ENCODE measurements at regions not wholly inside any gene's neighbourhood (a gene's known extent, or its start where the extent isn't known, plus 50 kb on each side); places are given as distances from the start of the nearest gene placed in this dataset.
A peak's percentile ranks its signal among the peaks of the same experiment; 100 is the strongest.

DNA sequence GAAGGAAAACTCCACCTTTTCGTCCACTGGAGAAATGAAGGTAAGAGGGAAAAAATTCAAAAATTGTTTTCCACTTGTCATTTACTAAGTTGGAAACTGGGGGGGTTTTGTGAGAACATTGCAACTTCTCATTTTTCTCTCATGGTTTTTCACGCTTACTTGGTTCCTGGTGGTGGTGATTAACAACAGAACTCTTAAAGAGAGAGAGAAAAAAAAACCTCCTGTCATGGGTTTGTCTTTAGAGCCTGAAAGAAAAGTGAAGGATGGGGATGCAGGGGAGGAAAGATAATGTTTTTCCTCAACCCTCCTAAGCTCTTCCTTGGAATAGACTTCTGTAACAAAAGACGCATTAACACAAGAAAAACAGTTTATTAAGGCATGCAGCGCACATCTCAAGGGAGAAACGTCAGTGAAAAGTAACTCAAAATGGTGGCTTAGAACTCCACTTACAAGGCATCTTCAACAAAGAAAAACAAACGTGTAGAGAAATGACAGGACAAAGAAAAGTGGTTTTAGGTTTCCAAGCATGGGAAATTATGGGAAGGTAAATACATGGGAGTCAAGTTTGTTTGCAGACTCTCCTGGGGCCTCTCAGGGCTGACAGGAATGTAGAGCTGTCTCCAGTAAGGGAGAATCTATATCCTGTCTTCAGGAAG lies 81.9 kb upstream of the ATF7IP start:
- no peak for DNase-seq (ENCODE audit: low spot score, unreplicated experiment)
- H3K27me3 Mint-ChIP-seq, result no peaks in the 10 kb centered on the region
- peaks cover 23% of the 10 kb centered on the region for H3K9me3 Mint-ChIP-seq (ENCODE audit: low read depth)
- H3K4me3 Mint-ChIP-seq (ENCODE audit: low read depth), result peak overlapping the region; percentile 0
- TF ChIP-seq, protein P1, sequence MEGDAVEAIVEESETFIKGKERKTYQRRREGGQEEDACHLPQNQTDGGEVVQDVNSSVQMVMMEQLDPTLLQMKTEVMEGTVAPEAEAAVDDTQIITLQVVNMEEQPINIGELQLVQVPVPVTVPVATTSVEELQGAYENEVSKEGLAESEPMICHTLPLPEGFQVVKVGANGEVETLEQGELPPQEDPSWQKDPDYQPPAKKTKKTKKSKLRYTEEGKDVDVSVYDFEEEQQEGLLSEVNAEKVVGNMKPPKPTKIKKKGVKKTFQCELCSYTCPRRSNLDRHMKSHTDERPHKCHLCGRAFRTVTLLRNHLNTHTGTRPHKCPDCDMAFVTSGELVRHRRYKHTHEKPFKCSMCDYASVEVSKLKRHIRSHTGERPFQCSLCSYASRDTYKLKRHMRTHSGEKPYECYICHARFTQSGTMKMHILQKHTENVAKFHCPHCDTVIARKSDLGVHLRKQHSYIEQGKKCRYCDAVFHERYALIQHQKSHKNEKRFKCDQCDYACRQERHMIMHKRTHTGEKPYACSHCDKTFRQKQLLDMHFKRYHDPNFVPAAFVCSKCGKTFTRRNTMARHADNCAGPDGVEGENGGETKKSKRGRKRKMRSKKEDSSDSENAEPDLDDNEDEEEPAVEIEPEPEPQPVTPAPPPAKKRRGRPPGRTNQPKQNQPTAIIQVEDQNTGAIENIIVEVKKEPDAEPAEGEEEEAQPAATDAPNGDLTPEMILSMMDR (IDR thresholded peaks at IDR 0.05; ENCODE audit: unreplicated experiment), result no peak
- H3K36me3 Mint-ChIP-seq (ENCODE audit: insufficient read depth), result peaks cover 5% of the 10 kb centered on the region
- H3K27ac Mint-ChIP-seq, result peak overlapping the region; percentile 84
- peaks cover 16% of the 10 kb centered on the region for H3K4me1 Mint-ChIP-seq (ENCODE audit: low read depth)

DNA sequence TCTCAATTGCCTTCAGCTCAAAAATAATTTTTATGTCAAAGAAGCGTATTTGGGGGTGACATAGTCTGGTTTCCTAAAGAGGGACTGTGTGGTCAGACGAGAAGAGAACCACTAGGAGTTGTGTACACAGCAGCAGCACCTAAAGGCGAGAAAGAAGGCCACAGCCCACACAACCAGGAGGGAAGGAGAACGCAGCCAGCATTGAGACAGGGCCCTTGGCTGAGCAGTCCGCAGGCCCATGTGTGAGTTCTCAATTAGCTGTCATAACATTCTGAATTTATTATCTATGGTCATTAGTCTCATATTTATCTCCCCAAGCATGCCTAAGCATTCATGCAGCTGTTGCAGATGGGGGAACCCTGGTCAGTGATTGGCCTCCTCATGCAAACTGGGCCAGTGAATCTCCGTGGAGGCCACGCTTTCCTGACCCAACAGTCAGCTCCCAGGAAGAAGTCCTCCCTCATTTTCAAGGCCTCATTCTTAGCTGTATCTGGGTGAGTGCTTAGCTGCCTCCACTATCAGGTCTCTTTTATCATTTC lies 81.2 kb upstream of the ATF7IP start:
- Mint-ChIP-seq H3K4me1 (ENCODE audit: low read depth) (peaks cover 16% of the 10 kb centered on the region), H3K27me3 (no peaks in the 10 kb centered on the region), H3K27ac (peak overlapping the region; percentile 84), H3K9me3 (ENCODE audit: low read depth) (peaks cover 27% of the 10 kb centered on the region), H3K4me3 (ENCODE audit: low read depth) (peak overlapping the region; percentile 12), H3K36me3 (ENCODE audit: insufficient read depth) (peaks cover 5% of the 10 kb centered on the region)
- no peak for DNase-seq (ENCODE audit: low spot score, unreplicated experiment)
- TF ChIP-seq, protein P1 (IDR thresholded peaks at IDR 0.05; ENCODE audit: unreplicated experiment), result no peak

GRCh38 chr12:14289601-14290000 lies 75.9 kb upstream of the ATF7IP start:
- no peak for DNase-seq (ENCODE audit: low spot score, unreplicated experiment)
- TF ChIP-seq, protein P1 (IDR thresholded peaks at IDR 0.05; ENCODE audit: unreplicated experiment), result no peak
- no peak overlapping the region for H3K27ac Mint-ChIP-seq
- H3K4me1 Mint-ChIP-seq (ENCODE audit: low read depth), result peaks cover under 1% of the 10 kb centered on the region
- H3K4me3 Mint-ChIP-seq (ENCODE audit: low read depth), result no peak overlapping the region
- H3K27me3 Mint-ChIP-seq, result no peaks in the 10 kb centered on the region
- H3K36me3 Mint-ChIP-seq (ENCODE audit: insufficient read depth), result peaks cover 3% of the 10 kb centered on the region
- peaks cover 26% of the 10 kb centered on the region for H3K9me3 Mint-ChIP-seq (ENCODE audit: low read depth)

GRCh38 chr12:14290951-14291350 lies 74.5 kb upstream of the ATF7IP start:
- no peaks in the 10 kb centered on the region for H3K4me1 Mint-ChIP-seq (ENCODE audit: low read depth)
- peaks cover 3% of the 10 kb centered on the region for H3K36me3 Mint-ChIP-seq (ENCODE audit: insufficient read depth)
- H3K9me3 Mint-ChIP-seq (ENCODE audit: low read depth), result peaks cover 30% of the 10 kb centered on the region
- H3K4me3 Mint-ChIP-seq (ENCODE audit: low read depth), result no peak overlapping the region
- no peak overlapping the region for H3K27ac Mint-ChIP-seq
- TF ChIP-seq, protein P1 (IDR thresholded peaks at IDR 0.05; ENCODE audit: unreplicated experiment), result no peak
- no peaks in the 10 kb centered on the region for H3K27me3 Mint-ChIP-seq
- DNase-seq (ENCODE audit: low spot score, unreplicated experiment), result no peak

- DNase-seq (ENCODE audit: low spot score, unreplicated experiment), result no peak
- H3K27ac Mint-ChIP-seq, result no peak overlapping the region
- H3K27me3 Mint-ChIP-seq, result no peaks in the 10 kb centered on the region
- no peaks in the 10 kb centered on the region for H3K4me1 Mint-ChIP-seq (ENCODE audit: low read depth)
- peaks cover 3% of the 10 kb centered on the region for H3K36me3 Mint-ChIP-seq (ENCODE audit: insufficient read depth)
- peaks cover 37% of the 10 kb centered on the region for H3K9me3 Mint-ChIP-seq (ENCODE audit: low read depth)
- no peak overlapping the region for H3K4me3 Mint-ChIP-seq (ENCODE audit: low read depth)
- TF ChIP-seq, protein P1 (IDR thresholded peaks at IDR 0.05; ENCODE audit: unreplicated experiment), result no peak
Observed at GRCh38 chr12:14303661-14304155, 61.8 kb upstream of the ATF7IP start.

All from progenitor cell of endocrine pancreas (in vitro differentiated cells).